CD4-positive, alpha-beta memory T cell (primary cell): ENCODE measurements at regions not wholly inside any gene's neighbourhood (a gene's known extent, or its start where the extent isn't known, plus 50 kb on each side); places are given as distances from the start of the nearest gene placed in this dataset.

Experiments used
- CTCF ChIA-PET: fragments of 350-600 bp; sonication (Branson Sonifier 250); formaldehyde crosslinking; loops from one replicate; lab custom pipeline; 2021; ENCODE audit warnings: inconsistent platforms; ENCODE audit not compliant: partially characterized antibody; lab: Charles Lee
- POLR2A ChIA-PET: fragments of 350-600 bp; sonication (Branson Sonifier 250); formaldehyde crosslinking; loops from one replicate; lab custom pipeline; 2021; ENCODE audit not compliant: partially characterized antibody; lab: Charles Lee
- DNase-seq, 5 donors: peaks; one replicate each; pipeline versions ENCODE4 v3.0.0 to v3.0.0-alpha.2; 2020 to 2022; ENCODE audit warnings: mixed read lengths in 1 of 5
- H3K27ac ChIP-seq: one replicate; pipeline ENCODE4 v1.7.0; 2013; ENCODE audit warnings: low read depth, low read length
- H3K27me3 ChIP-seq: 2 replicates; pipeline ENCODE4 v1.7.0; 2013; ENCODE audit warnings: mild to moderate bottlenecking, low read length, moderate library complexity; ENCODE audit not compliant: insufficient read depth
- H3K36me3 ChIP-seq: 2 replicates; pipeline ENCODE4 v1.7.0; 2013; ENCODE audit warnings: mild to moderate bottlenecking, low read length, moderate library complexity; ENCODE audit not compliant: insufficient read depth
- H3K4me1 ChIP-seq: 2 replicates; pipeline ENCODE4 v1.7.0; 2013; ENCODE audit warnings: mild to moderate bottlenecking, low read length, moderate library complexity; ENCODE audit not compliant: insufficient read depth
- H3K4me3 ChIP-seq, 2 donors: one replicate each; pipeline ENCODE4 v1.7.0; 2013; ENCODE audit warnings: low read length in 2 of 2, mild to moderate bottlenecking in 1 of 2
- H3K9me3 ChIP-seq, 2 donors: one replicate each; pipeline ENCODE4 v1.7.0; 2013; ENCODE audit warnings: low read length in 2 of 2, control low read depth in 1 of 2; ENCODE audit not compliant: control insufficient read depth in 1 of 2
- H3K27ac Mint-ChIP-seq, 7 donors: one replicate each; pipeline ENCODE4 v1.8.0; 2020 to 2021; ENCODE audit warnings: mixed read lengths in 7 of 7, mild to moderate bottlenecking in 6 of 7, inconsistent platforms in 3 of 7, moderate library complexity in 3 of 7
- H3K27me3 Mint-ChIP-seq, 2 donors: one replicate each; pipeline ENCODE4 v1.8.0; 2020 to 2021; ENCODE audit warnings: mixed read lengths in 2 of 2
- H3K36me3 Mint-ChIP-seq, 2 donors: one replicate each; pipeline ENCODE4 v1.8.0; 2020 to 2021; ENCODE audit warnings: mixed read lengths in 2 of 2, inconsistent platforms in 1 of 2, mild to moderate bottlenecking in 1 of 2
- H3K4me1 Mint-ChIP-seq, 4 donors: one replicate each; pipeline ENCODE4 v1.8.0; 2020 to 2021; ENCODE audit warnings: mixed read lengths in 4 of 4, mild to moderate bottlenecking in 1 of 4
- H3K4me3 Mint-ChIP-seq, 8 donors: one replicate each; pipeline ENCODE4 v1.8.0; 2020 to 2021; ENCODE audit warnings: mixed read lengths in 8 of 8, mild to moderate bottlenecking in 7 of 8, moderate library complexity in 6 of 8, inconsistent platforms in 3 of 8
- H3K9me3 Mint-ChIP-seq, 8 donors: one replicate each; pipeline ENCODE4 v1.8.0; 2020 to 2021; ENCODE audit warnings: mixed read lengths in 8 of 8, mild to moderate bottlenecking in 5 of 8, inconsistent platforms in 3 of 8, moderate library complexity in 1 of 8
- intact Hi-C: fragments of 100-400 bp; cut with micrococcal nuclease; formaldehyde crosslinking; loops from one replicate; pipeline ENCODE4 v1.15.1; 2023

- H3K27me3 ChIP-seq, result no peaks in the 10 kb centered on the region
- no peaks in the 10 kb centered on the region for H3K27me3 Mint-ChIP-seq
- H3K9me3 ChIP-seq, result no peaks in the 10 kb centered on the region
- H3K4me1 ChIP-seq, result peaks cover 35% of the 10 kb centered on the region
- H3K36me3 Mint-ChIP-seq, result no peaks in the 10 kb centered on the region
- intact Hi-C loops, result loop anchor here (2.0 to 5.0 kb wide), 2 partner anchors 33 to 77 kb away; no protein-coding TSS in a partner anchor
- no peaks in the 10 kb centered on the region for H3K36me3 ChIP-seq
- DNase-seq, result no peak
- peak overlapping the region in 6 of 7 donors; percentile 42 to 77 (median 62) for H3K27ac Mint-ChIP-seq
- CTCF ChIA-PET, result interaction anchor here (0.7 to 12.0 kb wide), 4 partner anchors 20 to 77 kb away, joined by 3 to 102 read pairs (median 10); no protein-coding TSS in a partner anchor
- peaks cover 24 to 60% (median 44%) of the 10 kb centered on the region in 4 donors for H3K4me1 Mint-ChIP-seq
- H3K4me3 ChIP-seq, result no peak overlapping the region
- H3K9me3 Mint-ChIP-seq, result peaks cover 0 to 2% (median 0%) of the 10 kb centered on the region in 8 donors
- peak overlapping the region; percentile 50 for H3K27ac ChIP-seq
- H3K4me3 Mint-ChIP-seq, result peak overlapping the region in 3 of 8 donors; percentile 11 to 55 (median 17)
- POLR2A ChIA-PET, result interaction anchor here (1.6 to 4.2 kb wide), 6 partner anchors 10 to 77 kb away, joined by 5 to 33 read pairs (median 21); no protein-coding TSS in a partner anchor
Observed at GRCh38 chr1:168420177-168420576, 123.6 kb downstream of the XCL2 start.

GRCh38 chr1:168419736-168420135 lies 124.1 kb downstream of the XCL2 start:
- Mint-ChIP-seq H3K4me3 (no peak overlapping the region), H3K9me3 (peaks cover 0 to 2% (median 0%) of the 10 kb centered on the region in 8 donors), H3K4me1 (peaks cover 24 to 63% (median 45%) of the 10 kb centered on the region in 4 donors), H3K36me3 (no peaks in the 10 kb centered on the region), H3K27me3 (no peaks in the 10 kb centered on the region), H3K27ac (peak overlapping the region in 4 of 7 donors; percentile 15 to 65 (median 62))
- H3K4me1 ChIP-seq, result peaks cover 35% of the 10 kb centered on the region
- H3K27ac ChIP-seq, result no peak overlapping the region
- H3K27me3 ChIP-seq, result no peaks in the 10 kb centered on the region
- intact Hi-C loops, result loop anchor here (2.0 to 5.0 kb wide), 2 partner anchors 32 to 77 kb away; no protein-coding TSS in a partner anchor
- DNase-seq, result no peak
- no peak overlapping the region for H3K4me3 ChIP-seq
- CTCF ChIA-PET, result interaction anchor here (0.7 to 12.0 kb wide), 3 partner anchors 21 to 77 kb away, joined by 3 to 102 read pairs (median 4); no protein-coding TSS in a partner anchor
- no peaks in the 10 kb centered on the region for H3K9me3 ChIP-seq
- POLR2A ChIA-PET, result interaction anchor here (1.9 to 4.2 kb wide), 4 partner anchors 11 to 58 kb away, joined by 6 to 33 read pairs (median 21); no protein-coding TSS in a partner anchor
- no peaks in the 10 kb centered on the region for H3K36me3 ChIP-seq

- H3K27ac Mint-ChIP-seq, result peak overlapping the region in 4 of 7 donors; percentile 25 to 62 (median 56)
- ChIA-PET CTCF (interaction anchor here (1.1 kb wide), 1 partner anchor 27 kb away, joined by 4 read pairs; no protein-coding TSS in a partner anchor), POLR2A (no interaction called here)
- Histone ChIP-seq H3K9me3 (no peaks in the 10 kb centered on the region), H3K27ac (no peak overlapping the region), H3K4me1 (peaks cover 21% of the 10 kb centered on the region), H3K4me3 (no peak overlapping the region), H3K27me3 (no peaks in the 10 kb centered on the region), H3K36me3 (no peaks in the 10 kb centered on the region)
- H3K36me3 Mint-ChIP-seq, result no peaks in the 10 kb centered on the region
- H3K9me3 Mint-ChIP-seq, result no peaks in the 10 kb centered on the region
- intact Hi-C loops, result no loop called here
- peak overlapping the region in 2 of 8 donors; percentile 15 to 44 for H3K4me3 Mint-ChIP-seq
- H3K4me1 Mint-ChIP-seq, result peaks cover 14 to 54% (median 30%) of the 10 kb centered on the region in 4 donors
- H3K27me3 Mint-ChIP-seq, result no peaks in the 10 kb centered on the region
- no peak for DNase-seq
Observed at GRCh38 chr1:168416220-168416619, 127.6 kb downstream of the XCL2 start.

- Mint-ChIP-seq H3K36me3 (no peaks in the 10 kb centered on the region), H3K27me3 (no peaks in the 10 kb centered on the region), H3K4me3 (no peak overlapping the region), H3K4me1 (peaks cover 15 to 54% (median 31%) of the 10 kb centered on the region in 4 donors), H3K27ac (no peak overlapping the region), H3K9me3 (no peaks in the 10 kb centered on the region)
- intact Hi-C loops, result no loop called here
- no peak for DNase-seq
- ChIA-PET POLR2A (no interaction called here), CTCF (no interaction called here)
- peaks cover 17% of the 10 kb centered on the region for H3K4me1 ChIP-seq
- no peak overlapping the region for H3K4me3 ChIP-seq
- H3K36me3 ChIP-seq, result no peaks in the 10 kb centered on the region
- no peaks in the 10 kb centered on the region for H3K9me3 ChIP-seq
- no peaks in the 10 kb centered on the region for H3K27me3 ChIP-seq
- no peak overlapping the region for H3K27ac ChIP-seq
Observed at GRCh38 chr1:168414914-168415313, 128.9 kb downstream of the XCL2 start.

GRCh38 chr1:168410464-168410863 lies 129.8 kb downstream of the TBX19 start:
- Mint-ChIP-seq H3K27ac (peak overlapping the region in 6 of 7 donors; percentile 19 to 85 (median 68)), H3K9me3 (peaks cover 0 to 10% (median 6%) of the 10 kb centered on the region in 8 donors), H3K4me1 (peaks cover 36 to 66% (median 45%) of the 10 kb centered on the region in 4 donors), H3K27me3 (no peaks in the 10 kb centered on the region), H3K4me3 (peak overlapping the region in 5 of 8 donors; percentile 8 to 43 (median 24)), H3K36me3 (peaks cover 0 to 5% of the 10 kb centered on the region in 2 donors)
- Histone ChIP-seq H3K36me3 (no peaks in the 10 kb centered on the region), H3K4me3 (no peak overlapping the region), H3K9me3 (no peaks in the 10 kb centered on the region), H3K27me3 (no peaks in the 10 kb centered on the region), H3K4me1 (peaks cover 41% of the 10 kb centered on the region), H3K27ac (no peak overlapping the region)
- ChIA-PET POLR2A (interaction anchor here (2.7 to 3.0 kb wide), 2 partner anchors 12 kb away, joined by 16 to 33 read pairs; no protein-coding TSS in a partner anchor), CTCF (interaction anchor here (0.9 to 1.5 kb wide), 2 partner anchors 29 to 33 kb away, joined by 3 read pairs; no protein-coding TSS in a partner anchor)
- DNase-seq, result peak; percentile 33 to 53 (median 37)
- intact Hi-C loops, result no loop called here

GRCh38 chr1:168408884-168409283 lies 128.2 kb downstream of the TBX19 start:
- no peak overlapping the region for H3K4me3 ChIP-seq
- CTCF ChIA-PET, result interaction anchor here (1.1 to 2.8 kb wide), 5 partner anchors 15 to 66 kb away, joined by 3 to 19 read pairs (median 4); no protein-coding TSS in a partner anchor
- H3K27ac ChIP-seq, result peak overlapping the region; percentile 17
- Mint-ChIP-seq H3K27ac (peak overlapping the region; percentile 85 to 95 (median 89)), H3K4me1 (peaks cover 35 to 59% (median 44%) of the 10 kb centered on the region in 4 donors), H3K27me3 (no peaks in the 10 kb centered on the region), H3K9me3 (peaks cover 0 to 11% (median 6%) of the 10 kb centered on the region in 8 donors), H3K4me3 (peak overlapping the region in 7 of 8 donors; percentile 8 to 85 (median 45)), H3K36me3 (peaks cover 0 to 5% of the 10 kb centered on the region in 2 donors)
- no peaks in the 10 kb centered on the region for H3K27me3 ChIP-seq
- H3K4me1 ChIP-seq, result peaks cover 41% of the 10 kb centered on the region
- DNase-seq, result peak; percentile 40 to 86 (median 49)
- H3K36me3 ChIP-seq, result no peaks in the 10 kb centered on the region
- intact Hi-C loops, result loop anchor here (1.0 kb wide), 1 partner anchor 12 kb away; no protein-coding TSS in a partner anchor
- POLR2A ChIA-PET, result interaction anchor here (0.7 to 3.7 kb wide), 11 partner anchors 10 to 127 kb away, joined by 3 to 33 read pairs (median 4); no protein-coding TSS in a partner anchor
- H3K9me3 ChIP-seq, result no peaks in the 10 kb centered on the region

GRCh38 chr1:168408539-168408865 lies 127.8 kb downstream of the TBX19 start:
- Histone ChIP-seq H3K27me3 (no peaks in the 10 kb centered on the region), H3K36me3 (no peaks in the 10 kb centered on the region), H3K9me3 (no peaks in the 10 kb centered on the region), H3K27ac (peak overlapping the region; percentile 17), H3K4me3 (no peak overlapping the region), H3K4me1 (peaks cover 41% of the 10 kb centered on the region)
- no peaks in the 10 kb centered on the region for H3K27me3 Mint-ChIP-seq
- peaks cover 0 to 5% of the 10 kb centered on the region in 2 donors for H3K36me3 Mint-ChIP-seq
- intact Hi-C loops, result no loop called here
- POLR2A ChIA-PET, result interaction anchor here (0.7 to 3.7 kb wide), 10 partner anchors 10 to 127 kb away, joined by 3 to 33 read pairs (median 4); no protein-coding TSS in a partner anchor
- no peak for DNase-seq
- peaks cover 0 to 11% (median 6%) of the 10 kb centered on the region in 8 donors for H3K9me3 Mint-ChIP-seq
- H3K4me1 Mint-ChIP-seq, result peaks cover 35 to 57% (median 44%) of the 10 kb centered on the region in 4 donors
- CTCF ChIA-PET, result interaction anchor here (1.3 to 2.8 kb wide), 3 partner anchors 15 to 65 kb away, joined by 3 to 19 read pairs (median 4); no protein-coding TSS in a partner anchor
- peak overlapping the region; percentile 74 to 95 (median 85) for H3K27ac Mint-ChIP-seq
- H3K4me3 Mint-ChIP-seq, result peak overlapping the region in 7 of 8 donors; percentile 43 to 85 (median 74)
